Lung (tissue), 11 donors: ENCODE measurements at regions not wholly inside any gene's neighbourhood (a gene's known extent, or its start where the extent isn't known, plus 50 kb on each side); places are given as distances from the start of the nearest gene placed in this dataset.
"Not testable (repeated sequence)": the region's sequence is repeated elsewhere in the genome, so short reads cannot be mapped to it uniquely, and the experiment has no call there.

ENCODE experiments used
- ATAC-seq: fragments of 200-7000 bp; cut with Tn5 transposase; one replicate; pipeline ENCODE4 v1.9.1; 2020; ENCODE audit warnings: moderate number of reproducible peaks; ENCODE audit not compliant: insufficient read depth, low FRiP score
- DNase-seq, 3 donors: peaks; one replicate each; pipeline ENCODE4 v3.0.0-alpha.2; 2013 to 2017
- H3K27ac ChIP-seq, 2 donors: one replicate each; pipeline ENCODE4 v1.5.1; 2013; ENCODE audit warnings: mild to moderate bottlenecking in 2 of 2, moderate library complexity in 2 of 2, control low read depth in 1 of 2, inconsistent platforms in 1 of 2, low read depth in 1 of 2, low read length in 1 of 2
- H3K27me3 ChIP-seq, 3 donors: one replicate each; pipeline ENCODE4 v1.5.1; 2013; ENCODE audit warnings: low read length in 2 of 3; ENCODE audit not compliant: control insufficient read depth in 3 of 3, insufficient read depth in 3 of 3
- H3K36me3 ChIP-seq, 4 donors: one replicate each; pipeline ENCODE4 v1.5.1; 2013; ENCODE audit warnings: low read length in 4 of 4, mild to moderate bottlenecking in 1 of 4, moderate library complexity in 1 of 4; ENCODE audit not compliant: control insufficient read depth in 4 of 4, insufficient read depth in 4 of 4
- H3K4me1 ChIP-seq, 5 donors: one replicate each; pipeline ENCODE4 v1.5.1; 2013; ENCODE audit warnings: low read length in 5 of 5, mild to moderate bottlenecking in 2 of 5, moderate library complexity in 1 of 5; ENCODE audit not compliant: control insufficient read depth in 5 of 5, insufficient read depth in 5 of 5
- H3K4me3 ChIP-seq: one replicate; pipeline ENCODE4 v1.5.1; 2013; ENCODE audit warnings: mild to moderate bottlenecking, control low read depth, moderate library complexity
- H3K9ac ChIP-seq, 2 donors: one replicate each; pipeline ENCODE4 v1.5.1; 2013; ENCODE audit warnings: low read length in 2 of 2, control low read depth in 1 of 2; ENCODE audit not compliant: insufficient read depth in 1 of 2
- H3K9me3 ChIP-seq, 4 donors: one replicate each; pipeline ENCODE4 v1.5.1; 2013; ENCODE audit warnings: low read length in 3 of 4, mild to moderate bottlenecking in 1 of 4, moderate library complexity in 1 of 4; ENCODE audit not compliant: control insufficient read depth in 4 of 4, insufficient read depth in 3 of 4
- WGBS, 2 donors: extraction: QIAGEN DNeasy Blood & Tissue Kit; methylation state at CpG; one replicate each; pipeline ENCODE4 v1.1.7; 2013; 5-methylcytosine and 5-hydroxymethylcytosine counted together
- TF ChIP-seq, protein P1 (sequence below): IDR thresholded peaks from 2 replicates; pipeline ENCODE4 v1.5.1; 2012; ENCODE audit warnings: mild to moderate bottlenecking; ENCODE audit errors: control extremely low read depth, extremely low read depth
- donor health status: control.
- donor health status: control.
- donor health status: Bipolar disorder and iron deficiency.
- donor health status: healthy.
- donor health status: DM: yes; HTN: yes; CAD: no.

DNA sequence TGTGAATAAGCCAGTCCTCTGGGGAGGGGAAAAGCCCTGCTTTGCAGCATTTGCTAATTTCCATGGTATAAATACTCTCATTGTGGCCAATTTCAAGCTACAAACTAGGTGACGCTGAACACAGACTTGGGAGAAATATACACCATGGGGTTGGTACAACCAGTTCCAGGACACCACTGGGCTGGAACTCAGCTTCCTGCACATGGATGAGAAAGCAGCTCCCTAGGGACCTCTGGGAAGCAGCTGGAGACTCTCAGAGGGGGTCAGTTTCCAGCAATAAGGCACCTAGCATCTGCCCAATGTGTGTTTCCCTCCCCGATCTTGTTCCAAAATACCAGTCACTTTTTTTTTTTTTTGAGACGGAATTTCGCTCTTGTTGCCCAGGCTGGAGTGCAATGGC is 56.8 kb upstream of the WDR11 start:
- H3K27me3 ChIP-seq = no peaks in the 10 kb centered on the region
- no peak overlapping the region for H3K9ac ChIP-seq
- ATAC-seq = no peak
- peaks cover 0 to 2% (median 0%) of the 10 kb centered on the region in 4 donors for H3K9me3 ChIP-seq
- no peak overlapping the region for H3K27ac ChIP-seq
- H3K36me3 ChIP-seq = no peaks in the 10 kb centered on the region
- no peaks in the 10 kb centered on the region for H3K4me1 ChIP-seq
- TF ChIP-seq, protein P1, sequence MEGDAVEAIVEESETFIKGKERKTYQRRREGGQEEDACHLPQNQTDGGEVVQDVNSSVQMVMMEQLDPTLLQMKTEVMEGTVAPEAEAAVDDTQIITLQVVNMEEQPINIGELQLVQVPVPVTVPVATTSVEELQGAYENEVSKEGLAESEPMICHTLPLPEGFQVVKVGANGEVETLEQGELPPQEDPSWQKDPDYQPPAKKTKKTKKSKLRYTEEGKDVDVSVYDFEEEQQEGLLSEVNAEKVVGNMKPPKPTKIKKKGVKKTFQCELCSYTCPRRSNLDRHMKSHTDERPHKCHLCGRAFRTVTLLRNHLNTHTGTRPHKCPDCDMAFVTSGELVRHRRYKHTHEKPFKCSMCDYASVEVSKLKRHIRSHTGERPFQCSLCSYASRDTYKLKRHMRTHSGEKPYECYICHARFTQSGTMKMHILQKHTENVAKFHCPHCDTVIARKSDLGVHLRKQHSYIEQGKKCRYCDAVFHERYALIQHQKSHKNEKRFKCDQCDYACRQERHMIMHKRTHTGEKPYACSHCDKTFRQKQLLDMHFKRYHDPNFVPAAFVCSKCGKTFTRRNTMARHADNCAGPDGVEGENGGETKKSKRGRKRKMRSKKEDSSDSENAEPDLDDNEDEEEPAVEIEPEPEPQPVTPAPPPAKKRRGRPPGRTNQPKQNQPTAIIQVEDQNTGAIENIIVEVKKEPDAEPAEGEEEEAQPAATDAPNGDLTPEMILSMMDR = no peak
- WGBS, 2 donors = 92 to 97% methylated on average over 3 to 4 of the region's 4 CpGs
- H3K4me3 ChIP-seq = no peak overlapping the region
- no peak for DNase-seq

- not testable (repeated sequence) for H3K9me3 ChIP-seq, H3K27me3 ChIP-seq, ATAC-seq, DNase-seq, H3K4me1 ChIP-seq, H3K4me3 ChIP-seq, H3K9ac ChIP-seq, H3K36me3 ChIP-seq, H3K27ac ChIP-seq
- 92 to 94% methylated on average over 25 to 29 of the region's 29 CpGs for WGBS, 2 donors
Measured at GRCh38 chr10:120798276-120798675, 52.9 kb upstream of the WDR11 start.

DNA sequence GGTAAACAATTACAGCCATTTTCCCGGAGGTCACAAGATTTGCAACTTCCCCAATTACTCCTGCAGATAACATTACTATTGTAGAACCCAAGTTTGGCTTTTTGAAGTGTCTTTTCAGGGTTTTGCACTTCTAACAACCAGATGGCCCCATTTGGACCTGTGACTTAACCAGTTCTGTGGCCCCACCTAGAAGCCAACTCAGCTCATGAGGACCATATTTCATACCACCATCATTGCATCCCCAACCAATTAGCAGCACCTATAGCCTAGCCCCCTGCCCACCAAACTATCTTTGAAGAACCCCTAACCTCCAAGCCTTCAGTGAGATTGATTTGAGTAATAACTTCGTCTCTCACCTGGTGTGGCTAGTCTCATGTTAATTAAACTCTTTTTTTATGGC is 51.3 kb upstream of the WDR11 start:
- Histone ChIP-seq H3K27me3 (no peaks in the 10 kb centered on the region), H3K9me3 (no peaks in the 10 kb centered on the region), H3K9ac (no peak overlapping the region), H3K27ac (no peak overlapping the region), H3K36me3 (no peaks in the 10 kb centered on the region), H3K4me1 (peaks cover 0 to 4% (median 0%) of the 10 kb centered on the region in 5 donors), H3K4me3 (no peak overlapping the region)
- TF ChIP-seq, protein P1 = no peak
- DNase-seq (no peak), ATAC-seq (no peak)
- 58 to 68% methylated on average over 2 of the region's 2 CpGs for WGBS, 2 donors

DNA sequence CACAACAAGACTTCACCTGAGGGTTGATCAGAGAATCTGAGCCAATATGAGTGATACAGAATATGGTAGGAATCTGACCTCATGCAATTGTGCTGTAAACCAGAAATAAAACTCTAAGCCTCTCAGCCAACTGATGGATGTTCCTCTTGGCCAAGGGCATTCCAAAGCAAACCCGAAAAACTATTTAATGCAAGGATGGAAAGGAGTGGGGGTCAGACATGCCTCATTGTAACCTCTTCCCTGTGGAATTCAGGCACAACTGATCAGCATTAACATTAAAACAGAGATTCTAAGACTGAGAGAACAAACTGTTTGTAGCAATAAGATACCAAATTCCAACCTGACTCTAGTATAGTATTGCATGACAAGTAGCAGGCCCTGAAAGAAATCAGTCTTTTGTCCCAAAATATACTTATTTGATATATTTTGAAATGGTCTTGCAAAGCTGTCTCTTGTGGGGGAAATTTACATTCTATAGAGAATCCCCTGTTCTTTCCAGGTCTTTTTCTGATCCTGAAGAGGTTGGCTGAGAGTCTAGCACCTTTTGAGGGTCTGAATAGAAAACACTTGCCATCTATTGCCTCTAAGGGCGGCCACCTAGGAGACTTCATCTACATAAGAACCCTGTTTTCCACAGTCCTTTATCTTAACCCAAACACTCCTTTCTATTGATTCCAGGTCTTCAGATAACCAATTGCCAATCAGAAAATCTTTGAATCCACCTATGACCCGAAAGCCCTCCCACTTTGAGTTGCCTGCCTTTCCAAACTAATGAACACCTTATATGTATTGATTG is 50.4 kb upstream of the WDR11 start:
- Histone ChIP-seq H3K4me3 (no peak overlapping the region), H3K27ac (no peak overlapping the region), H3K36me3 (no peaks in the 10 kb centered on the region), H3K9me3 (no peaks in the 10 kb centered on the region), H3K9ac (no peak overlapping the region), H3K4me1 (peaks cover 0 to 4% (median 0%) of the 10 kb centered on the region in 5 donors), H3K27me3 (no peaks in the 10 kb centered on the region)
- TF ChIP-seq, protein P1 = no peak
- DNase-seq (no peak), ATAC-seq (no peak)
- 83 to 85% methylated on average over 3 of the region's 3 CpGs for WGBS, 2 donors
